ENCODE measurements at regions not wholly inside any gene's neighbourhood (a gene's known extent, or its start where the extent isn't known, plus 50 kb on each side); places are given as distances from the start of the nearest gene placed in this dataset.
"Not testable (repeated sequence)": the region's sequence is repeated elsewhere in the genome, so short reads cannot be mapped to it uniquely, and the experiment has no call there.

GRCh38 chr5:50501491-50502228 is 60.6 kb upstream of the EMB start:
- no peak for ATAC-seq
- intact Hi-C loops (cut with DNase I): no loop called here
- H3K36me3 ChIP-seq: no peaks in the 10 kb centered on the region
- H3K4me1 ChIP-seq: no peaks in the 10 kb centered on the region
- no peak overlapping the region for H3K4me3 ChIP-seq
- DNase-seq: no peak
- no peaks in the 10 kb centered on the region for H3K27me3 ChIP-seq
- H3K27ac ChIP-seq: peak overlapping the region in 1 of 12 donors; percentile 19
- WGBS, 4 donors: 37 to 58% (median 44%) methylated on average over 2 of the region's 2 CpGs
- no peak for TF ChIP-seq POLR2A (IDR thresholded peaks at IDR 0.05)
- no peak for TF ChIP-seq CTCF (IDR thresholded peaks at IDR 0.05)
- H3K9me3 ChIP-seq: no peaks in the 10 kb centered on the region

GRCh38 chr5:50513028-50513457 is 72.0 kb upstream of the EMB start:
- ATAC-seq, DNase-seq, H3K27me3 ChIP-seq, H3K27ac ChIP-seq, H3K4me1 ChIP-seq, H3K36me3 ChIP-seq, H3K4me3 ChIP-seq: not testable (repeated sequence)
- peak; percentile 16 to 54 (median 35) for TF ChIP-seq CTCF (IDR thresholded peaks at IDR 0.05)
- intact Hi-C loops (cut with DNase I): loop anchor here in 3 of 10 donors (5.0 to 10.0 kb wide), 4 partner anchors 68 to 242 kb away; partner anchors contain the start of gene EMB (in 1 of the 3)
- H3K9me3 ChIP-seq: peaks cover 0 to 16% (median 6%) of the 10 kb centered on the region in 12 donors

- H3K27me3 ChIP-seq; DNase-seq; H3K4me3 ChIP-seq; intact Hi-C loops (cut with DNase I); H3K36me3 ChIP-seq; ATAC-seq; H3K4me1 ChIP-seq; H3K27ac ChIP-seq: not testable (repeated sequence)
- peaks cover 0 to 20% (median 4%) of the 10 kb centered on the region in 12 donors for H3K9me3 ChIP-seq
Observed at GRCh38 chr5:50521060-50521459, 80.0 kb upstream of the EMB start.

- H3K27ac ChIP-seq; ATAC-seq; DNase-seq; H3K36me3 ChIP-seq; H3K27me3 ChIP-seq; H3K9me3 ChIP-seq; H3K4me3 ChIP-seq; H3K4me1 ChIP-seq; intact Hi-C loops (cut with DNase I): not testable (repeated sequence)
- 61 to 74% (median 68%) methylated on average over 3 of the region's 3 CpGs for WGBS, 4 donors
Observed at GRCh38 chr5:50527514-50528060, 86.5 kb upstream of the EMB start.

GRCh38 chr5:50535393-50535792 is 94.3 kb upstream of the EMB start:
- no peak for TF ChIP-seq POLR2A (IDR thresholded peaks at IDR 0.05)
- TF ChIP-seq CTCF (IDR thresholded peaks at IDR 0.05): no peak
- ATAC-seq (no peak), DNase-seq (no peak)
- 58 to 74% (median 72%) methylated on average over 6 of the region's 6 CpGs for whole genome bisulfite sequencing, 4 donors
- Histone ChIP-seq H3K27ac (no peak overlapping the region), H3K4me1 (no peaks in the 10 kb centered on the region), H3K36me3 (no peaks in the 10 kb centered on the region), H3K4me3 (no peak overlapping the region), H3K9me3 (peaks cover 0 to 4% (median 0%) of the 10 kb centered on the region in 12 donors), H3K27me3 (no peaks in the 10 kb centered on the region)
- intact Hi-C loops (cut with DNase I): no loop called here

GRCh38 chr5:50537534-50537933 is 96.4 kb upstream of the EMB start:
- DNase-seq; ATAC-seq; H3K27ac ChIP-seq; H3K9me3 ChIP-seq; H3K27me3 ChIP-seq; H3K36me3 ChIP-seq; intact Hi-C loops (cut with DNase I); H3K4me1 ChIP-seq; H3K4me3 ChIP-seq: not testable (repeated sequence)
- 49 to 59% (median 54%) methylated on average over 1 of the region's 1 CpG for WGBS, 4 donors

All from heart left ventricle (tissue), 16 donors.